Vagina (tissue), 2 donors: ENCODE measurements at regions not wholly inside any gene's neighbourhood (a gene's known extent, or its start where the extent isn't known, plus 50 kb on each side); places are given as distances from the start of the nearest gene placed in this dataset.

Source experiments
- DNase-seq, 2 donors: peaks; one replicate each; pipeline ENCODE4 v3.0.0-alpha.2; 2017; ENCODE audit errors: extremely low spot score in 2 of 2
- H3K27ac ChIP-seq: fragments of 200-600 bp; sonication (generic); one replicate; pipeline ENCODE4 v1.5.1; 2019
- H3K27me3 ChIP-seq: fragments of 200-600 bp; sonication (generic); one replicate; pipeline ENCODE4 v1.5.1; 2019
- H3K36me3 ChIP-seq, 2 donors: fragments of 200-600 bp; sonication (generic); one replicate each; pipeline ENCODE4 v1.5.1; 2017 to 2019
- H3K4me1 ChIP-seq: fragments of 200-600 bp; sonication (generic); one replicate; pipeline ENCODE4 v1.5.1; 2019
- H3K4me3 ChIP-seq, 2 donors: fragments of 200-600 bp; sonication (generic); 1 replicate in 1 of 2; 2 replicates in 1 of 2; pipeline ENCODE4 v1.5.1; 2016 to 2019
- H3K9me3 ChIP-seq: fragments of 200-600 bp; sonication (generic); one replicate; pipeline ENCODE4 v1.5.1; 2019
- POLR2A ChIP-seq, 2 donors: fragments of 450-650 bp; IDR thresholded peaks; one replicate each; pipeline ENCODE4 v1.6.1; 2017; ENCODE audit warnings: antibody characterized with exemption in 2 of 2, mild to moderate bottlenecking in 2 of 2, moderate library complexity in 2 of 2
- POLR2AphosphoS5 ChIP-seq, 2 donors: sonication (generic); formaldehyde crosslinking; IDR thresholded peaks; one replicate each; pipeline ENCODE4 v1.9.0; 2017; ENCODE audit warnings: antibody characterized with exemption in 2 of 2, mild to moderate bottlenecking in 2 of 2, low read depth in 1 of 2; ENCODE audit not compliant: insufficient read depth in 1 of 2
- intact Hi-C: fragments of 100-400 bp; cut with DNase I; formaldehyde crosslinking; loops from one replicate; pipeline ENCODE4 v1.15.1; 2023
- TF ChIP-seq, protein P1 (sequence below), 3 experiments: fragments of 450-650 bp in 2 of 3; fragments of 200-600 bp in 1 of 3; sonication (generic) in 1 of 3; IDR thresholded peaks; one replicate each; pipeline ENCODE4 v1.5.1; 2017 to 2019; ENCODE audit warnings: antibody characterized with exemption in 3 of 3, mild to moderate bottlenecking in 2 of 3, moderate library complexity in 2 of 3

DNA sequence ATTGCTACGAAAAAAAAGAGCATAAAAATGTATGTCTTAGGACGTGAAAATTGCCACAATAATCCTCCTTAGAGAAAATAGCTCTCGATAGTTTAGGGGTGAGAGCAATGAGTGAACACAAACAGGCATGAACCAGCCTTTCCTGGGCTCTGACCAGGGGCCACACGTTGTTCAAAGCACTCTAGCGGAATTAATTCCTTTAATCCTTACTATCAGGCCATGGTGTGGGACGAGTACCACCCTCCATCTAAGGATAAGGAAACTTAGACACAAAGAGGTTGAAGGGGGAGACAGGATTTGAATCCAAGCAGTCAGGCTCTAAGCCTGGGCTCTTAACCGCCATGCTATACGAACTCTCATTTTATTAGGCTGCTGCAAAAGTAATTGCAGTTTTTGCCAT lies 81.9 kb upstream of the CACNA2D3 start:
- Histone ChIP-seq H3K36me3 (no peaks in the 10 kb centered on the region), H3K27me3 (no peaks in the 10 kb centered on the region), H3K4me3 (no peak overlapping the region), H3K4me1 (no peaks in the 10 kb centered on the region), H3K9me3 (no peaks in the 10 kb centered on the region), H3K27ac (no peak overlapping the region)
- no peak for DNase-seq
- TF ChIP-seq POLR2AphosphoS5 (IDR thresholded peaks at IDR 0.05; ENCODE audit: insufficient read depth in 1 of 2, low read depth in 1 of 2) (no peak), POLR2A (IDR thresholded peaks at IDR 0.05) (no peak)
- TF ChIP-seq, protein P1, sequence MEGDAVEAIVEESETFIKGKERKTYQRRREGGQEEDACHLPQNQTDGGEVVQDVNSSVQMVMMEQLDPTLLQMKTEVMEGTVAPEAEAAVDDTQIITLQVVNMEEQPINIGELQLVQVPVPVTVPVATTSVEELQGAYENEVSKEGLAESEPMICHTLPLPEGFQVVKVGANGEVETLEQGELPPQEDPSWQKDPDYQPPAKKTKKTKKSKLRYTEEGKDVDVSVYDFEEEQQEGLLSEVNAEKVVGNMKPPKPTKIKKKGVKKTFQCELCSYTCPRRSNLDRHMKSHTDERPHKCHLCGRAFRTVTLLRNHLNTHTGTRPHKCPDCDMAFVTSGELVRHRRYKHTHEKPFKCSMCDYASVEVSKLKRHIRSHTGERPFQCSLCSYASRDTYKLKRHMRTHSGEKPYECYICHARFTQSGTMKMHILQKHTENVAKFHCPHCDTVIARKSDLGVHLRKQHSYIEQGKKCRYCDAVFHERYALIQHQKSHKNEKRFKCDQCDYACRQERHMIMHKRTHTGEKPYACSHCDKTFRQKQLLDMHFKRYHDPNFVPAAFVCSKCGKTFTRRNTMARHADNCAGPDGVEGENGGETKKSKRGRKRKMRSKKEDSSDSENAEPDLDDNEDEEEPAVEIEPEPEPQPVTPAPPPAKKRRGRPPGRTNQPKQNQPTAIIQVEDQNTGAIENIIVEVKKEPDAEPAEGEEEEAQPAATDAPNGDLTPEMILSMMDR (IDR thresholded peaks at IDR 0.05), result no peak
- intact Hi-C loops, result no loop called here

DNA sequence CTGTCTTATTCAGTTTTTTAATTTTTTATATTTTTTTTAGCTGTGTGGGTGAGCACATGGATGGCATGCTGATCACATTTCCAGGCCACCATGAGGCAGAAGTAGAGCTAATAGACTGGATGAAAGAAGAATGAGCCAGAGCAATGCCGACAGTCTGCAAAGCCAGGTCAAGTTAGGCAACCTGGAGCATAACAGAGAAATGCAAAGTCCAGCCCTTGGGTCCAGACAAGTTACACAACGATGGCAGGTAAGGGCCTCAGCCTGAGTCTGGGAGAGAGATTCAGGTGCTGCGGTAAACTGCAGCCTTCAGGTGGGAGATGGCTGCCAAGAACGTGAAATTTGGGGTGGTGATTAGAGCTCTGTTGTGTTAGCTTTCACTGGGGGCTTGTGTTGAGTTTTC lies 84.0 kb upstream of the CACNA2D3 start:
- H3K27ac ChIP-seq, result no peak overlapping the region
- no peak for DNase-seq
- no peaks in the 10 kb centered on the region for H3K36me3 ChIP-seq
- H3K27me3 ChIP-seq, result no peaks in the 10 kb centered on the region
- intact Hi-C loops, result no loop called here
- H3K9me3 ChIP-seq, result no peaks in the 10 kb centered on the region
- TF ChIP-seq POLR2AphosphoS5 (IDR thresholded peaks at IDR 0.05; ENCODE audit: insufficient read depth in 1 of 2, low read depth in 1 of 2) (no peak), POLR2A (IDR thresholded peaks at IDR 0.05) (no peak)
- TF ChIP-seq, protein P1 (IDR thresholded peaks at IDR 0.05), result no peak
- no peak overlapping the region for H3K4me3 ChIP-seq
- no peaks in the 10 kb centered on the region for H3K4me1 ChIP-seq

DNA sequence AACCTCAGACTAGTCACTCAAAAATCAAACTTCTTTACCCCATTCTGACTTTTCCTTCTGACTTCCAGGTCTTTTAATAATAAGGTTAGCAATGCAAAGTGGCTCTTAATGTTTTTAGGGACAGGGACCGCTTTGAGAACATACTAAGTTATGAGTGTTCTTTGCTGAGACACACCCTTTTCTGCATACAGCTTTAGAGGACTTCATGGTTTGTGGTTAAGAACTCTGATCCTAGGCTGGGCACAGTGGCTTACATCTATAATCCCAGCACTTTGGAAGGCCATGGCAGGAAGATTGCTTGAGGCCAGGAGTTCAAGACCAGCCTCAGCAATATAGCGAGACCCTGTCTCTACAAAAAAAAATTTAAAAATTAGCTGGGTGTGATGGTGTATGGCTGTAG lies 85.8 kb upstream of the CACNA2D3 start:
- TF ChIP-seq, protein P1 (IDR thresholded peaks at IDR 0.05), result no peak
- intact Hi-C loops, result no loop called here
- no peak overlapping the region for H3K4me3 ChIP-seq
- H3K36me3 ChIP-seq, result no peaks in the 10 kb centered on the region
- H3K27me3 ChIP-seq, result no peaks in the 10 kb centered on the region
- H3K27ac ChIP-seq, result no peak overlapping the region
- H3K9me3 ChIP-seq, result no peaks in the 10 kb centered on the region
- no peaks in the 10 kb centered on the region for H3K4me1 ChIP-seq
- DNase-seq, result no peak

DNA sequence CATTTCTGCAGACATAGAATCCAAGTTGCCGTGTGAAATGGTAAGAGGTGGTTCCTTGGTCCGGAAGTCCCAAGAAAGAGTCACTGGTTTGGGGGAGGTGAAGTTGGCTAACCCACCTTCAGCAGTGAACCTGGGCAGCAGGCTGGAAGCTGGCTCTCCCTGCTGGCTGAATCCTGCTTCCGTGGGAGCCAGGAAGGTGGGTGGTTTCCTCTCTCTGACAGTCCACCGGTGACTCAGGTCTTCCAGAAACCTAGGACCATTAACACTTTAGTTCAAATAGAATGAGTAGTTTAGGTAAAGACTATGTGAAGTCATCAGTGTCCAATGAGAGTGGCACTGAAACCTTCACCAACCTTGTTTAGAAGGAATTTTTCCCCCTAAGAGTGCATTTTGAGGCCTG lies 87.4 kb upstream of the CACNA2D3 start:
- Histone ChIP-seq H3K36me3 (no peaks in the 10 kb centered on the region), H3K9me3 (no peaks in the 10 kb centered on the region), H3K27ac (no peak overlapping the region), H3K4me3 (no peak overlapping the region), H3K4me1 (no peaks in the 10 kb centered on the region), H3K27me3 (no peaks in the 10 kb centered on the region)
- TF ChIP-seq POLR2AphosphoS5 (IDR thresholded peaks at IDR 0.05; ENCODE audit: insufficient read depth in 1 of 2, low read depth in 1 of 2) (no peak), POLR2A (IDR thresholded peaks at IDR 0.05) (no peak)
- TF ChIP-seq, protein P1 (IDR thresholded peaks at IDR 0.05), result no peak
- intact Hi-C loops, result no loop called here
- no peak for DNase-seq

DNA sequence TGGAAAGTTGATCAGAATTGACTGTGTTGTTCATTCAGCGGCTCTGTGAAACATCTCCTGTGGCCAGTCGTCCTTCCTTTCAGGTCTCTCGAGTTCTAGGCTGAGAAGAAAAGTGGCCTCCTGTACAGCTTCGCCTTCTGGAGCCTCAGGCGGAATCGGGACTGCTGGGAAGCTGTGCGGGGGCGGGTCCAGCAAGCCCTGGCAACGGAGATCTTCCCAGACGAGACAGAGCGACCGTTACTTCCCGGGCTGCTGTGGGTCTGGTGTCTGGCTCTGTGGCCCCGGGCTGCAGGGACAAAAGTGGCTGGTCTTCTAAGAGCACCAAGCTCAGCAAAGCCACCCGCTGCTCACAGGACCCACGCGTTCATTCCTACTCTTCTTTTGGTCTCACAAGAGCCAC lies 88.6 kb upstream of the CACNA2D3 start:
- H3K4me1 ChIP-seq, result no peaks in the 10 kb centered on the region
- no peak for DNase-seq
- TF ChIP-seq POLR2AphosphoS5 (IDR thresholded peaks at IDR 0.05; ENCODE audit: insufficient read depth in 1 of 2, low read depth in 1 of 2), result no peak
- TF ChIP-seq, protein P1 (IDR thresholded peaks at IDR 0.05), result no peak
- no peak for TF ChIP-seq POLR2A (IDR thresholded peaks at IDR 0.05)
- intact Hi-C loops, result no loop called here
- H3K9me3 ChIP-seq, result no peaks in the 10 kb centered on the region
- no peaks in the 10 kb centered on the region for H3K27me3 ChIP-seq
- no peak overlapping the region for H3K4me3 ChIP-seq
- H3K27ac ChIP-seq, result no peak overlapping the region
- no peaks in the 10 kb centered on the region for H3K36me3 ChIP-seq
